GM12865 (cell line): ENCODE measurements at regions not wholly inside any gene's neighbourhood (a gene's known extent, or its start where the extent isn't known, plus 50 kb on each side); places are given as distances from the start of the nearest gene placed in this dataset.

Source experiments
- DNase-seq: peaks from one replicate; pipeline ENCODE4 v3.0.0; 2010; ENCODE audit warnings: low read depth
- H3K4me3 ChIP-seq: 2 replicates; pipeline ENCODE4 v1.5.1; 2011; ENCODE audit warnings: mild to moderate bottlenecking, low read depth, low read length, control low read depth
- TF ChIP-seq, protein P1 (sequence below): IDR thresholded peaks from 2 replicates; pipeline ENCODE4 v1.5.1; 2011; ENCODE audit warnings: low read length, control low read depth, low read depth, inconsistent platforms; ENCODE audit not compliant: insufficient read depth; ENCODE audit errors: missing control alignments

DNA sequence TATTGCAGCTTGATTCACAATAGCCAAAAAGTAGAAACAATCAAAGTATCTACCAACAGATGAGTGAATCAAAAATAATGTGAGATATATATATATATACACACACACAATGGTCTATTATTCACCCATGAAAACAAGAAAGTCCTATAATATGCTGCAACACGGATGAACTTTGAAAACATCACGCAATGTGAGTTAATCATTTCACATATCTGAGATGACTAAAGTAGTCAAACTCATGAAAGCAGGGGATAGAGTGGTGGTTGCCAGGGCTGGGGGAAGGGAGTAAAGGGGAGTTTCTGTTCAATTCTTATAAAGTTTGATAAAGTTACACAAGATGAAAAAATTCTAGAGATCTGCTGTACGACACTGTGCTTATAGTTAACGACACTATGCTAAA lies 1234.8 kb downstream of the MRPL39 start:
- no peak overlapping the region for H3K4me3 ChIP-seq
- DNase-seq: no peak
- TF ChIP-seq, protein P1, sequence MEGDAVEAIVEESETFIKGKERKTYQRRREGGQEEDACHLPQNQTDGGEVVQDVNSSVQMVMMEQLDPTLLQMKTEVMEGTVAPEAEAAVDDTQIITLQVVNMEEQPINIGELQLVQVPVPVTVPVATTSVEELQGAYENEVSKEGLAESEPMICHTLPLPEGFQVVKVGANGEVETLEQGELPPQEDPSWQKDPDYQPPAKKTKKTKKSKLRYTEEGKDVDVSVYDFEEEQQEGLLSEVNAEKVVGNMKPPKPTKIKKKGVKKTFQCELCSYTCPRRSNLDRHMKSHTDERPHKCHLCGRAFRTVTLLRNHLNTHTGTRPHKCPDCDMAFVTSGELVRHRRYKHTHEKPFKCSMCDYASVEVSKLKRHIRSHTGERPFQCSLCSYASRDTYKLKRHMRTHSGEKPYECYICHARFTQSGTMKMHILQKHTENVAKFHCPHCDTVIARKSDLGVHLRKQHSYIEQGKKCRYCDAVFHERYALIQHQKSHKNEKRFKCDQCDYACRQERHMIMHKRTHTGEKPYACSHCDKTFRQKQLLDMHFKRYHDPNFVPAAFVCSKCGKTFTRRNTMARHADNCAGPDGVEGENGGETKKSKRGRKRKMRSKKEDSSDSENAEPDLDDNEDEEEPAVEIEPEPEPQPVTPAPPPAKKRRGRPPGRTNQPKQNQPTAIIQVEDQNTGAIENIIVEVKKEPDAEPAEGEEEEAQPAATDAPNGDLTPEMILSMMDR: no peak

DNA sequence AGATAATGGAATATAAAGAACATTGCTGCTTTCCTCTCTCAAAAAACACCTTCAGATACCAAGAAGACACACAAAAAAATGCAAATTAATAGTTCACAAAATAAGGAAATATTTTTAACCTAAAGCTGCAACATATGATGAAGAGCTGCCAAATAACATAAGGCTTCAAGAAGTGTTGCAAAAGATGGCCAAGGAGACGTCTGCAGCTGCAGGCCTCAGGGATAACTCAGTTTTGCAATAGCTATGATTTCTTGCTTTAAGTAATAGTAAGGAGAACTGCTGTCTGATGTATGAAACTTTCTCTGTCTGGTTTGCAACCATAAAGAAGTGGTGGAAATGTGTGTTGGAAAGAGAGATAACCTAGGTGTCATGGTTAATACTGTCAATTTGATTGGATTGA lies 1237.5 kb downstream of the MRPL39 start:
- no peak for DNase-seq
- no peak overlapping the region for H3K4me3 ChIP-seq
- TF ChIP-seq, protein P1: no peak

DNA sequence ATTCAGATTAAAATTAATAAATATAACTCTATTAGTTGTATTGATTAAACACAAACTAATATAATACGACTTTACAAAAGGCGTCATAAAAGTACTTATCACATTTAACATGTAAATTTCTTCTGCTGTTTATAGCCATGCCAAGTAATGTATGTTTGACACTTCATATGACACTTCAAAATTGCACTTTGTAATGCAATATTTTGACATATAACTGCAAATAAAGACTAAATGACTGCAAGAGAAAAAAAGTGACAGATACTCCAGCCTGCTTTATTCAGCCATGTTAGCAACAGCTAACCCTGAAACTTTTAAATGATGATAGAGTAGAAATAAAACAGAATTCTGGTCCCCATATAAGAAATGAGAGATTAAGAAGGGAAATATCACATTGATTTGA lies 1238.0 kb downstream of the MRPL39 start:
- no peak for DNase-seq
- H3K4me3 ChIP-seq: no peak overlapping the region
- TF ChIP-seq, protein P1: no peak

DNA sequence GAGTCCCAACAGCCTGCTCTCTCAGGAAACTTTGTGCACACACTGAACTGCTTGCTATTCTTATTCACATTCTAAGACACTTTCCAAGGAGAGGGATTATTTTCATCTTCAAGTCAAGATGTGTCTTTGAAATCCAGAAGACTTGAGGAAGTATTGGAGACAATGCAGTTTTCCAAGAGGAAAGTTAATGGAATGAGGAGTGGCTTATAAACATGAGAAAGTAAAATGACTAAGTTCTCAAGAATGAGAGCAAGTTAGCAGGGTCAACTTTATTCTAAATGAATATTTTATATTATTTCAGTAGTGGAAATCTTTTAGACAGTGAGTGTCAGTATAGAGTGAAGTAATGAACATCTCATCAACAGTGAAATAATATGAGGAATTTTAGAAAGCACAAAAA lies 1239.3 kb downstream of the MRPL39 start:
- TF ChIP-seq, protein P1: no peak
- no peak overlapping the region for H3K4me3 ChIP-seq
- DNase-seq: no peak

DNA sequence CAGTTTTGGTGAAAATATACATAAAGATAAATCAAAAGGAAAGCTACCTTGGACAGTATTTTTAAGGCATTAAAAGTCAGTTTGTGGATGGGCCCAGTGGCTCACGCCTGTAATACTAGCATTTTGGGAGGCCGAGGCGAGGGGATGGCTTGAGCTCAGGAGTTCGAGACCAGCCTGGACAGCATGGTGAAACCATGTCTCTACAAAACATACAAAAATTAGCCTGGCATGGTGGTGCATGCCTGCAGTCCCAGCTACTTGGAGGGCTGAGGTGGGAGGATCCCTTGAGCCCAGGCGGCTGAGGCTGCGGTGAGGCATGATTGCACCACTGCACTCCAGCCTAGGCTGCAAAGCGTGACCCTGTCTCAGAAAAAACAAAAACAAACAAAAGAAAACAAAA lies 1253.8 kb downstream of the MRPL39 start:
- TF ChIP-seq, protein P1: no peak
- no peak for DNase-seq
- H3K4me3 ChIP-seq: no peak overlapping the region

DNA sequence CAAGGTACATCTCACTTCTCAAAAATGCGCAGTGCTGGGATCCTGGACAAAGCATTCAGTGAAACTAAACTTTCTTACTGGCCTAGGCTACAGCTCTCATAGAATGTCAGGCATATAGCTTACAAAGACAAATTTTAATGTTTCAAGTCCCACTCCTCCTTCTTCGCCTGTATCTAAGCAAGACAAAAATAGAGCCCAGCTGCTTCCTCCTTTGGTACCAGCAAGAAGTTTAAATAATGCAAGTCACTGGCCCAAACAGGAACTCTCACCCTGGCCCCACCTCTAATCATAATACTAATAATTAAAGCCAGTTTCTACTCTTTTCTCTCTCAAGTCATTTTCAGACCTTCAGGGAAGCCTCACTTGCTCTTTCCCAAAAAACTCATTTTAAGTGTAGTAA lies 1267.9 kb downstream of the MRPL39 start:
- TF ChIP-seq, protein P1: no peak
- H3K4me3 ChIP-seq: no peak overlapping the region
- DNase-seq: no peak

DNA sequence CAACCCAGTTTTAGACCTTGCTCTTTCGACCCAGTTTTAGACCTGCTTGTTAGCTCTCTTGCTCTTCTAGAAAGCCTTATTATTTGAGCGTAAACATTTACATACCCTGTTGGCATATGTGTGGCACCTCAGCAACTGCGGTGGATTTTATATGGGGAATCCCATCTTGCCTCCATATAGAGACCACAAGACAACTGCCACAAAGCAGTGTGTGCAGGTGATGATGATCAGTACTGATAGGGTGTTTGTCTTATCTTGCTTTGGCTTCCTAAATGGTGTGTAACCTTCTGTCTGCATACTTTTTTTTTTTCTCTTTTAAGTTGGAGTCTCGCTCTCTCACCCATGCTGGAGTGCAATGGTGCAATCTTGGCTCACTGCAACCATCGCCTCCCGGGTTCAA lies 1270.8 kb downstream of the MRPL39 start:
- no peak for DNase-seq
- no peak overlapping the region for H3K4me3 ChIP-seq
- TF ChIP-seq, protein P1: no peak
